ENCODE measurements at regions not wholly inside any gene's neighbourhood (a gene's known extent, or its start where the extent isn't known, plus 50 kb on each side); places are given as distances from the start of the nearest gene placed in this dataset.

GRCh38 chr3:106257172-106257571, 388.4 kb upstream of the CBLB start:
- DNase-seq = no peak

- DNase-seq = no peak
Measured at GRCh38 chr3:106261396-106261795, 392.6 kb upstream of the CBLB start.

GRCh38 chr3:106261915-106262683, 393.3 kb upstream of the CBLB start:
- no peak for DNase-seq

GRCh38 chr3:106263011-106263410, 394.2 kb upstream of the CBLB start:
- DNase-seq = no peak

GRCh38 chr3:106263546-106263945, 394.7 kb upstream of the CBLB start:
- DNase-seq = no peak

GRCh38 chr3:106265704-106266103, 396.9 kb upstream of the CBLB start:
- DNase-seq = no peak

GRCh38 chr3:106268696-106269095, 399.9 kb upstream of the CBLB start:
- no peak for DNase-seq

GRCh38 chr3:106272302-106272701, 403.5 kb upstream of the CBLB start:
- no peak for DNase-seq

- DNase-seq = no peak
Measured at GRCh38 chr3:106275592-106275991, 406.8 kb upstream of the CBLB start.

GRCh38 chr3:106276151-106276550, 407.3 kb upstream of the CBLB start:
- no peak for DNase-seq

- no peak for DNase-seq
Measured at GRCh38 chr3:106276755-106277612, 408.2 kb upstream of the CBLB start.

- no peak for DNase-seq
Measured at GRCh38 chr3:106277731-106278130, 408.9 kb upstream of the CBLB start.

- DNase-seq = no peak
Measured at GRCh38 chr3:106281221-106281620, 412.4 kb upstream of the CBLB start.

- DNase-seq = no peak
Measured at GRCh38 chr3:106282943-106283342, 414.1 kb upstream of the CBLB start.

GRCh38 chr3:106288781-106289180, 420.0 kb upstream of the CBLB start:
- DNase-seq = no peak

- no peak for DNase-seq
Measured at GRCh38 chr3:106290304-106290997, 421.6 kb upstream of the CBLB start.

GRCh38 chr3:106293161-106293560, 424.3 kb upstream of the CBLB start:
- no peak for DNase-seq

GRCh38 chr3:106294121-106294520, 425.3 kb upstream of the CBLB start:
- peak in 1 of 56 donors; percentile 0 for DNase-seq

- no peak for DNase-seq
Measured at GRCh38 chr3:106296062-106296461, 427.2 kb upstream of the CBLB start.

- no peak for DNase-seq
Measured at GRCh38 chr3:106299300-106300098, 430.7 kb upstream of the CBLB start.

Measured in amygdala (tissue), 56 donors.